Astrocyte (in vitro differentiated cells and primary cell): ENCODE measurements at regions not wholly inside any gene's neighbourhood (a gene's known extent, or its start where the extent isn't known, plus 50 kb on each side); places are given as distances from the start of the nearest gene placed in this dataset.

Source experiments
- DNase-seq: peaks from one replicate; pipeline ENCODE4 v3.0.0-alpha.2; 2010; ENCODE audit warnings: low read depth
- FAIRE-seq: peaks from 2 replicates; lab custom pipeline; 2011; peaks lifted over from hg19 to GRCh38; lab: Jason Lieb, UNC
- H2AFZ ChIP-seq: 2 replicates; pipeline ENCODE4 v1.6.0; 2012; ENCODE audit warnings: low read depth, low read length, inconsistent platforms
- H3K27ac ChIP-seq: 2 replicates; pipeline ENCODE4 v1.5.1; 2011; ENCODE audit warnings: low read depth, low read length, inconsistent platforms
- H3K27me3 ChIP-seq: 2 replicates; pipeline ENCODE4 v1.6.0; 2011; ENCODE audit warnings: low read length, inconsistent platforms; ENCODE audit not compliant: insufficient read depth
- H3K36me3 ChIP-seq: 2 replicates; pipeline ENCODE4 v1.5.1; 2011; ENCODE audit warnings: low read length, inconsistent platforms; ENCODE audit not compliant: insufficient read depth
- H3K4me1 ChIP-seq: 2 replicates; pipeline ENCODE4 v1.5.1; 2011; ENCODE audit warnings: low read length, inconsistent platforms; ENCODE audit not compliant: insufficient read depth
- H3K4me2 ChIP-seq: 2 replicates; pipeline ENCODE4 v1.6.0; 2012; ENCODE audit warnings: low read length, inconsistent platforms
- H3K4me3 ChIP-seq: 2 replicates; pipeline ENCODE4 v1.5.1; 2011; ENCODE audit warnings: low read depth, mild to moderate bottlenecking, low read length, inconsistent platforms; ENCODE audit not compliant: insufficient read depth
- H3K79me2 ChIP-seq: 2 replicates; pipeline ENCODE4 v1.6.0; 2012; ENCODE audit warnings: mild to moderate bottlenecking, low read length, inconsistent platforms; ENCODE audit not compliant: insufficient read depth
- H3K9ac ChIP-seq: 2 replicates; pipeline ENCODE4 v1.6.0; 2012; ENCODE audit warnings: mild to moderate bottlenecking, low read length, inconsistent platforms
- H3K9me3 ChIP-seq: 2 replicates; pipeline ENCODE4 v1.5.1; 2012; ENCODE audit warnings: low read depth, mild to moderate bottlenecking, low read length, inconsistent platforms; ENCODE audit not compliant: insufficient read depth
- H4K20me1 ChIP-seq: 2 replicates; pipeline ENCODE4 v1.6.0; 2012; ENCODE audit warnings: low read length, inconsistent platforms; ENCODE audit not compliant: insufficient read depth
- H3K27ac Mint-ChIP-seq: one replicate; pipeline ENCODE4 v1.8.0; 2021; ENCODE audit warnings: mild to moderate bottlenecking, mixed read lengths; ENCODE audit not compliant: unreplicated experiment
- H3K27me3 Mint-ChIP-seq: one replicate; pipeline ENCODE4 v1.8.0; 2021; ENCODE audit warnings: low read depth, mixed read lengths; ENCODE audit not compliant: unreplicated experiment
- H3K36me3 Mint-ChIP-seq: one replicate; pipeline ENCODE4 v1.8.0; 2021; ENCODE audit warnings: low read depth, mixed read lengths; ENCODE audit not compliant: unreplicated experiment
- H3K4me1 Mint-ChIP-seq: one replicate; pipeline ENCODE4 v1.8.0; 2021; ENCODE audit warnings: low read depth, mixed read lengths; ENCODE audit not compliant: unreplicated experiment
- H3K4me3 Mint-ChIP-seq: one replicate; pipeline ENCODE4 v1.8.0; 2021; ENCODE audit warnings: mild to moderate bottlenecking, moderate library complexity, mixed read lengths; ENCODE audit not compliant: unreplicated experiment
- H3K9me3 Mint-ChIP-seq: one replicate; pipeline ENCODE4 v1.8.0; 2021; ENCODE audit warnings: mild to moderate bottlenecking, mixed read lengths; ENCODE audit not compliant: unreplicated experiment
- CTCF ChIP-seq: IDR thresholded peaks from 2 replicates; pipeline ENCODE4 v1.5.1; 2011; ENCODE audit warnings: low read depth, mild to moderate bottlenecking, inconsistent platforms, low read length, moderate library complexity; ENCODE audit not compliant: insufficient read depth
- EZH2 ChIP-seq: IDR thresholded peaks from 2 replicates; pipeline ENCODE4 v1.6.1; 2012; ENCODE audit warnings: mild to moderate bottlenecking, low read length, inconsistent platforms; ENCODE audit not compliant: insufficient read depth

- TF ChIP-seq CTCF (no peak), EZH2 (no peak)
- no peaks in the 10 kb centered on the region for H3K36me3 Mint-ChIP-seq
- Histone ChIP-seq H3K4me1 (no peaks in the 10 kb centered on the region), H3K9ac (no peak overlapping the region), H3K27ac (no peak overlapping the region), H3K4me3 (no peak overlapping the region), H3K36me3 (no peaks in the 10 kb centered on the region), H3K79me2 (no peaks in the 10 kb centered on the region), H3K27me3 (no peaks in the 10 kb centered on the region), H2AFZ (no peak overlapping the region), H3K9me3 (no peaks in the 10 kb centered on the region), H4K20me1 (no peaks in the 10 kb centered on the region), H3K4me2 (no peak overlapping the region)
- DNase-seq = no peak
- H3K27me3 Mint-ChIP-seq = no peaks in the 10 kb centered on the region
- H3K4me1 Mint-ChIP-seq = no peaks in the 10 kb centered on the region
- no peaks in the 10 kb centered on the region for H3K9me3 Mint-ChIP-seq
- no peak for FAIRE-seq
- H3K4me3 Mint-ChIP-seq = no peak overlapping the region
- H3K27ac Mint-ChIP-seq = no peak overlapping the region
These were observed 625.9 kb upstream of the NRXN1 start for GRCh38 chr2:51657849-51658248.

GRCh38 chr2:51650769-51651168 is 618.8 kb upstream of the NRXN1 start:
- H3K79me2 ChIP-seq = no peaks in the 10 kb centered on the region
- H2AFZ ChIP-seq = no peak overlapping the region
- FAIRE-seq = no peak
- H3K27ac ChIP-seq = no peak overlapping the region
- no peak overlapping the region for H3K4me3 ChIP-seq
- no peaks in the 10 kb centered on the region for H3K4me1 ChIP-seq
- Mint-ChIP-seq H3K9me3 (no peaks in the 10 kb centered on the region), H3K27me3 (no peaks in the 10 kb centered on the region), H3K36me3 (no peaks in the 10 kb centered on the region), H3K4me1 (no peaks in the 10 kb centered on the region), H3K27ac (no peak overlapping the region), H3K4me3 (no peak overlapping the region)
- no peak overlapping the region for H3K9ac ChIP-seq
- no peaks in the 10 kb centered on the region for H4K20me1 ChIP-seq
- TF ChIP-seq EZH2 (no peak), CTCF (no peak)
- no peak overlapping the region for H3K4me2 ChIP-seq
- no peaks in the 10 kb centered on the region for H3K36me3 ChIP-seq
- no peaks in the 10 kb centered on the region for H3K9me3 ChIP-seq
- no peaks in the 10 kb centered on the region for H3K27me3 ChIP-seq
- no peak for DNase-seq

GRCh38 chr2:51649366-51649765 is 617.4 kb upstream of the NRXN1 start:
- Mint-ChIP-seq H3K27me3 (no peaks in the 10 kb centered on the region), H3K27ac (no peak overlapping the region), H3K4me1 (no peaks in the 10 kb centered on the region), H3K4me3 (no peak overlapping the region), H3K9me3 (no peaks in the 10 kb centered on the region), H3K36me3 (no peaks in the 10 kb centered on the region)
- H2AFZ ChIP-seq = no peak overlapping the region
- peak; percentile 7 for TF ChIP-seq CTCF
- TF ChIP-seq EZH2 = no peak
- H3K27me3 ChIP-seq = no peaks in the 10 kb centered on the region
- DNase-seq = no peak
- no peaks in the 10 kb centered on the region for H4K20me1 ChIP-seq
- no peak overlapping the region for H3K27ac ChIP-seq
- H3K36me3 ChIP-seq = no peaks in the 10 kb centered on the region
- no peaks in the 10 kb centered on the region for H3K9me3 ChIP-seq
- no peak overlapping the region for H3K9ac ChIP-seq
- no peak for FAIRE-seq
- no peaks in the 10 kb centered on the region for H3K4me1 ChIP-seq
- no peak overlapping the region for H3K4me3 ChIP-seq
- no peaks in the 10 kb centered on the region for H3K79me2 ChIP-seq
- no peak overlapping the region for H3K4me2 ChIP-seq
